IMR-90 (cell line): ENCODE measurements at regions not wholly inside any gene's neighbourhood (a gene's known extent, or its start where the extent isn't known, plus 50 kb on each side); places are given as distances from the start of the nearest gene placed in this dataset.
"Not testable (repeated sequence)": the region's sequence is repeated elsewhere in the genome, so short reads cannot be mapped to it uniquely, and the experiment has no call there.

Experiments used
- MXI1 ChIP-seq: IDR thresholded peaks from 2 replicates; pipeline ENCODE4 v1.6.1; 2012; ENCODE audit warnings: low read depth, mild to moderate bottlenecking, low read length, moderate library complexity, borderline replicate concordance
- POLR2A ChIP-seq: IDR thresholded peaks from 2 replicates; pipeline ENCODE4 v1.6.1; 2012; ENCODE audit warnings: mild to moderate bottlenecking, low read depth, low read length
- RAD21 ChIP-seq: IDR thresholded peaks from 2 replicates; pipeline ENCODE4 v1.6.1; 2012; ENCODE audit warnings: low read length, improper control_type of control experiment
- RFX5 ChIP-seq: IDR thresholded peaks from 2 replicates; pipeline ENCODE4 v1.8.0; 2012; ENCODE audit warnings: low read depth, mild to moderate bottlenecking, low read length, moderate library complexity
- TF ChIP-seq, protein P1 (sequence below): conservative IDR thresholded peaks from 2 replicates; pipeline ENCODE4 v1.5.1; 2012; ENCODE audit warnings: mild to moderate bottlenecking, low read depth, low read length, improper control_type of control experiment

DNA sequence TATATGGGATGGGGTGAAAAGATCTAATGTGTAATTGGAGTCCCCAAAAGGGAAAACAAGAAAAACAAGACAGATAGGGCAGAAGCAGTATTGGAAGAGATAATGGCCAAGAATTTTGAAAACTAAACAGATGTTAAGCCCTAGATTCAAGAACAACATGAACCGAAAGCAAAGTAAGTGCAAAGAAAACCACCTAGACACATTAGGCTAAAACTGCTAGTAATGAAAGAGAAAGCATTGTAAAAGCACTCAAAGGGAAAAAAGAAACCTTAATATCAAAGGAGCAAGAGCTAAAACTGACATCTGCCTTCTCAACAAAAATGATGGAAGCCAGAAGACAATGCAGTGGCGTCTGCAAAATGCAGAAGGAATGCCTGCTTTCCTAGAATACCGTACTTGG is 91.0 kb downstream of the CDRT15L2 start:
- TF ChIP-seq, protein P1, sequence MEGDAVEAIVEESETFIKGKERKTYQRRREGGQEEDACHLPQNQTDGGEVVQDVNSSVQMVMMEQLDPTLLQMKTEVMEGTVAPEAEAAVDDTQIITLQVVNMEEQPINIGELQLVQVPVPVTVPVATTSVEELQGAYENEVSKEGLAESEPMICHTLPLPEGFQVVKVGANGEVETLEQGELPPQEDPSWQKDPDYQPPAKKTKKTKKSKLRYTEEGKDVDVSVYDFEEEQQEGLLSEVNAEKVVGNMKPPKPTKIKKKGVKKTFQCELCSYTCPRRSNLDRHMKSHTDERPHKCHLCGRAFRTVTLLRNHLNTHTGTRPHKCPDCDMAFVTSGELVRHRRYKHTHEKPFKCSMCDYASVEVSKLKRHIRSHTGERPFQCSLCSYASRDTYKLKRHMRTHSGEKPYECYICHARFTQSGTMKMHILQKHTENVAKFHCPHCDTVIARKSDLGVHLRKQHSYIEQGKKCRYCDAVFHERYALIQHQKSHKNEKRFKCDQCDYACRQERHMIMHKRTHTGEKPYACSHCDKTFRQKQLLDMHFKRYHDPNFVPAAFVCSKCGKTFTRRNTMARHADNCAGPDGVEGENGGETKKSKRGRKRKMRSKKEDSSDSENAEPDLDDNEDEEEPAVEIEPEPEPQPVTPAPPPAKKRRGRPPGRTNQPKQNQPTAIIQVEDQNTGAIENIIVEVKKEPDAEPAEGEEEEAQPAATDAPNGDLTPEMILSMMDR, result not testable (repeated sequence)
- TF ChIP-seq POLR2A, MXI1, RFX5, RAD21: not testable (repeated sequence)
